Ascending aorta (tissue), 2 donors: ENCODE measurements at regions not wholly inside any gene's neighbourhood (a gene's known extent, or its start where the extent isn't known, plus 50 kb on each side); places are given as distances from the start of the nearest gene placed in this dataset.

Experiments used
- DNase-seq, 2 donors: peaks; one replicate each; pipeline ENCODE4 v3.0.0-alpha.2; 2019; ENCODE audit warnings: low spot score in 2 of 2
- H3K27ac ChIP-seq, 2 donors: fragments of 200-600 bp; sonication (generic); one replicate each; pipeline ENCODE4 v1.5.1; 2016 to 2017; ENCODE audit warnings: mild to moderate bottlenecking in 1 of 2
- H3K27me3 ChIP-seq: fragments of 200-600 bp; sonication (generic); one replicate; pipeline ENCODE4 v1.5.1; 2017
- H3K36me3 ChIP-seq, 2 donors: fragments of 200-600 bp; sonication (generic); one replicate each; pipeline ENCODE4 v1.5.1; 2016
- H3K4me1 ChIP-seq, 2 donors: fragments of 200-600 bp; sonication (generic); one replicate each; pipeline ENCODE4 v1.5.1; 2016 to 2017; ENCODE audit warnings: mild to moderate bottlenecking in 1 of 2
- H3K4me3 ChIP-seq, 2 donors: fragments of 200-600 bp; sonication (generic); one replicate each; pipeline ENCODE4 v1.5.1; 2016 to 2017; ENCODE audit warnings: mild to moderate bottlenecking in 1 of 2
- H3K9me3 ChIP-seq, 2 donors: fragments of 200-600 bp; sonication (generic); one replicate each; pipeline ENCODE4 v1.5.1; 2016
- intact Hi-C: fragments of 100-400 bp; cut with DNase I; formaldehyde crosslinking; loops from one replicate; pipeline ENCODE4 v1.15.1; 2023
- TF ChIP-seq, protein P1 (sequence below), 3 experiments: fragments of 200-600 bp in 2 of 3; fragments of 450-650 bp in 1 of 3; sonication (generic) in 2 of 3; IDR thresholded peaks; one replicate each; pipeline ENCODE4 v1.5.1; 2016 to 2019; ENCODE audit warnings: antibody characterized with exemption in 3 of 3, mild to moderate bottlenecking in 1 of 3, moderate library complexity in 1 of 3

DNA sequence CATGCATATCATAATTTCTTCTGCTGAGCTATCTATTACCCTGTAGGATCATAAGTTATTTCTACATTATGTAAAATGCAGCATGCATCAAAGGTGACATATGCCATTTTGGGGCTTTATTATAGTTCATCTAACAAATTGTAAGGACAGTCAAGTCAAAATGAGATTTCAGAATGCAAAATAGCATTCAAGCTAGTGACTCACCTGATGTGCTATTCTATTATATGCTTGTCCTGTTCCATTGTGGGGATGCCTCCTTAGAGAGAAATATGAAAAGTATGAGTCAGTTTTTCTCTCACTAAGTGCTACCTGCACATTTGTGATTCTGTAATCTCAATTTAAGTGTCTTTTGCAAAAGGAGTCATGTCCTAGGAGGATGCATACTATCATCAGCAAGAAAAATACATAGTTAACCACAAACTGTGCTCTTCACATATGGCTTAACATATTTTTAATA, 647.0 kb upstream of the PCDH10 start:
- no peaks in the 10 kb centered on the region for H3K9me3 ChIP-seq
- no peak for DNase-seq
- no peak overlapping the region for H3K27ac ChIP-seq
- intact Hi-C loops: no loop called here
- H3K4me1 ChIP-seq: no peaks in the 10 kb centered on the region
- no peak overlapping the region for H3K4me3 ChIP-seq
- TF ChIP-seq, protein P1, sequence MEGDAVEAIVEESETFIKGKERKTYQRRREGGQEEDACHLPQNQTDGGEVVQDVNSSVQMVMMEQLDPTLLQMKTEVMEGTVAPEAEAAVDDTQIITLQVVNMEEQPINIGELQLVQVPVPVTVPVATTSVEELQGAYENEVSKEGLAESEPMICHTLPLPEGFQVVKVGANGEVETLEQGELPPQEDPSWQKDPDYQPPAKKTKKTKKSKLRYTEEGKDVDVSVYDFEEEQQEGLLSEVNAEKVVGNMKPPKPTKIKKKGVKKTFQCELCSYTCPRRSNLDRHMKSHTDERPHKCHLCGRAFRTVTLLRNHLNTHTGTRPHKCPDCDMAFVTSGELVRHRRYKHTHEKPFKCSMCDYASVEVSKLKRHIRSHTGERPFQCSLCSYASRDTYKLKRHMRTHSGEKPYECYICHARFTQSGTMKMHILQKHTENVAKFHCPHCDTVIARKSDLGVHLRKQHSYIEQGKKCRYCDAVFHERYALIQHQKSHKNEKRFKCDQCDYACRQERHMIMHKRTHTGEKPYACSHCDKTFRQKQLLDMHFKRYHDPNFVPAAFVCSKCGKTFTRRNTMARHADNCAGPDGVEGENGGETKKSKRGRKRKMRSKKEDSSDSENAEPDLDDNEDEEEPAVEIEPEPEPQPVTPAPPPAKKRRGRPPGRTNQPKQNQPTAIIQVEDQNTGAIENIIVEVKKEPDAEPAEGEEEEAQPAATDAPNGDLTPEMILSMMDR (IDR thresholded peaks at IDR 0.05): no peak
- H3K36me3 ChIP-seq: no peaks in the 10 kb centered on the region
- no peaks in the 10 kb centered on the region for H3K27me3 ChIP-seq

DNA sequence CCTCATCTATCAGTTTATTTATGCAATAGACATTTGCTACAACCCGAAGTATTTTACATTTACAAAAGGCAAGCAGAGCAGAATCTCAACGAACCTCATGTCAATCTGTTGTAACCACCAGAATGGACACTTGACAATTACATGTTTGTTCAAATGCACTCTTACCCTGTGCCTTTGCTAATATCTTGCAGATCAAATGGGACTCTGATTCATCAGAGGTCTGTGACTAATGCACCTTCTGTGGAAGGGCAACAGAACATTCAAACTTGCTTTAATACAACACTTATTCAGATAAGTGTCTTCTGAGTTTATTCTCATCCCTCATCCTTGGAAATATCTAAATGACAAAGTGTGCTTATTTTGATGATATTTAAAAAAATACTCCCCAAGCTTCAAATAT, 644.7 kb upstream of the PCDH10 start:
- no peak overlapping the region for H3K27ac ChIP-seq
- H3K9me3 ChIP-seq: no peaks in the 10 kb centered on the region
- no peak for DNase-seq
- H3K36me3 ChIP-seq: no peaks in the 10 kb centered on the region
- no peaks in the 10 kb centered on the region for H3K27me3 ChIP-seq
- no peak overlapping the region for H3K4me3 ChIP-seq
- intact Hi-C loops: no loop called here
- TF ChIP-seq, protein P1 (IDR thresholded peaks at IDR 0.05): no peak
- H3K4me1 ChIP-seq: no peaks in the 10 kb centered on the region

DNA sequence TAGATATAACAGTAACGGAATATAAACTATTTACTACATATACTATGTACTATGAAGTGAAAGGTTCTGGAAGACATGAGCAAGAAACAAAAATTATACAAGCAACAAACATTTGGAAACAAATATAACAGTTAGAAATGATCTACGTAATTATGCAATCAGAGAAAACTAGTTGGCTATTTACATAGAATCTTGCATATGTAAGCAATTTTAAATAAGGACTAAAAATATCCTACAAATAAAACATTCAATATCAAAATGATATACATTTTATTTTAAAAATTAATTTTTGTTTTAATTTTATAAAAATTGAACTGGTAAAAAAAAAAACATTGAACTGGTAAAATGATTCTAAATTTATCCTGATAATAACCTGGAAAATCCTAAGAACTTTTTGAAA, 642.5 kb upstream of the PCDH10 start:
- DNase-seq: no peak
- Histone ChIP-seq H3K36me3 (no peaks in the 10 kb centered on the region), H3K27ac (no peak overlapping the region), H3K4me3 (no peak overlapping the region), H3K4me1 (no peaks in the 10 kb centered on the region), H3K9me3 (no peaks in the 10 kb centered on the region), H3K27me3 (no peaks in the 10 kb centered on the region)
- TF ChIP-seq, protein P1 (IDR thresholded peaks at IDR 0.05): no peak
- intact Hi-C loops: no loop called here

DNA sequence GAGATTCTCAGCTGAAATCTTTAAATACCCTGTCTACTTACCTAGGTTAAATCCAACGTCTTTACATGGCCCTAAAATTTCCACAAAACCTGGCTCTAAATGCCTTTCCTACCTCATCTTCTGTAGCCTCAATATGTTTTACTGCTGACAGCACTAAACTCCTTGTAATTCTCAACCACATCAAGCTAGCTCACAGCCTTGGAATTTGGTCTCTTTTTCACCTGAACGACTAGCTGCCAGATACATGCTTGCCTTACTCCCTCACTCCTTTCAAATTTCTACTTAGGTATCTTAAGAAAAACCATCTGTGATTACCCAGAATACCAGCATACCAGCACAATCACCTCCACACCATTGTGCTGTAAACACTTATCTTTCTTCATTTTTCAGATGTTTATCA, 635.6 kb upstream of the PCDH10 start:
- H3K27ac ChIP-seq: no peak overlapping the region
- no peaks in the 10 kb centered on the region for H3K36me3 ChIP-seq
- TF ChIP-seq, protein P1 (IDR thresholded peaks at IDR 0.05): no peak
- no peak overlapping the region for H3K4me3 ChIP-seq
- intact Hi-C loops: no loop called here
- no peak for DNase-seq
- no peaks in the 10 kb centered on the region for H3K4me1 ChIP-seq
- H3K9me3 ChIP-seq: no peaks in the 10 kb centered on the region
- H3K27me3 ChIP-seq: no peaks in the 10 kb centered on the region

DNA sequence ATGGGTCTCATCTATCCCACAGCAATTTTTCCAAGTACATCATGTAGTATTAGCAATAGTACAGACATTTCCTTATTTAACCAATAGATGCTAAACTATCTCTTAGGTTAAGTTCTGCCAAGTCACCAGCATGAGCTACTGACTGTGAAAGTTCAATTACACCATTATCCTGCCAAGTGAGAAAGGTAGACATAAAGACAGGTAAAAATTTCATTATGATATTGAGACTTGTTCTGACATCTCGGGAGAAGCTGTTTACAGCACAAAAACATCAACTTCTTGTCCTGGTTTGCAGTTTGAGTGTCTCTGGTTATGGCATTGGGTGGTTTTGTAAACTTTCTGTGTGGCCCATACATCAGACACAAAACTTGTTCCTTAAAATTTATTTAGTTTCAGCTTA, 622.4 kb upstream of the PCDH10 start:
- no peak for DNase-seq
- TF ChIP-seq, protein P1 (IDR thresholded peaks at IDR 0.05): no peak
- H3K36me3 ChIP-seq: no peaks in the 10 kb centered on the region
- H3K4me3 ChIP-seq: no peak overlapping the region
- intact Hi-C loops: no loop called here
- no peaks in the 10 kb centered on the region for H3K4me1 ChIP-seq
- H3K27ac ChIP-seq: no peak overlapping the region
- H3K27me3 ChIP-seq: no peaks in the 10 kb centered on the region
- no peaks in the 10 kb centered on the region for H3K9me3 ChIP-seq

DNA sequence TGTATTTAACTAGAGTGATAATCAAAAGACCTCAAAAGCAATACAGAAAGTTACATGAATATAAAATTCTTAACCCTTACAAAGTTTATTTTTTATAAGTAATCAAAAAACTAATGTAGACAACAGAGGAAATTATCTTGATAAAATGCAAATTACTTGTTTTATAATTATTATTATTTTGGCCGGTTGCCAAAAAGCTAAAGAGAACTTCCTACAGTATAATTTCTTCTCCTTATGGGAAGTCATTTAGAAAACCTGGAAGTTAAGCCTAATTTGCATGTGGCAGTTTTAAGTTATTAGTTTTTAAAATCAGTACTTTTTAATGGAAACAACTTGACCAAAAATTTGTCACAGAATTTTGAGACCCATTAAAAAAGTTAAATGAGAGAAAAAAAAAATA, 621.3 kb upstream of the PCDH10 start:
- Histone ChIP-seq H3K27ac (no peak overlapping the region), H3K4me3 (no peak overlapping the region), H3K4me1 (no peaks in the 10 kb centered on the region), H3K27me3 (no peaks in the 10 kb centered on the region), H3K36me3 (no peaks in the 10 kb centered on the region), H3K9me3 (no peaks in the 10 kb centered on the region)
- DNase-seq: no peak
- intact Hi-C loops: no loop called here
- TF ChIP-seq, protein P1 (IDR thresholded peaks at IDR 0.05): no peak
